IMR-90 (cell line): ENCODE measurements at regions not wholly inside any gene's neighbourhood (a gene's known extent, or its start where the extent isn't known, plus 50 kb on each side); places are given as distances from the start of the nearest gene placed in this dataset.

ENCODE experiments used
- CTCF ChIP-seq: conservative IDR thresholded peaks from 2 replicates; pipeline ENCODE4 v1.5.1; 2012; ENCODE audit warnings: mild to moderate bottlenecking, low read depth, low read length, improper control_type of control experiment
- POLR2A ChIP-seq: IDR thresholded peaks from 2 replicates; pipeline ENCODE4 v1.6.1; 2012; ENCODE audit warnings: mild to moderate bottlenecking, low read depth, low read length
- RAD21 ChIP-seq: IDR thresholded peaks from 2 replicates; pipeline ENCODE4 v1.6.1; 2012; ENCODE audit warnings: low read length, improper control_type of control experiment
- RCOR1 ChIP-seq: IDR thresholded peaks from 2 replicates; pipeline ENCODE4 v1.6.1; 2012; ENCODE audit warnings: mild to moderate bottlenecking, low read length, improper control_type of control experiment; ENCODE audit not compliant: insufficient replicate concordance
- RFX5 ChIP-seq: IDR thresholded peaks from 2 replicates; pipeline ENCODE4 v1.8.0; 2012; ENCODE audit warnings: low read depth, mild to moderate bottlenecking, low read length, moderate library complexity
- USF2 ChIP-seq: fragments of 150-350 bp; IDR thresholded peaks from 2 replicates; pipeline ENCODE4 v1.6.1; 2017; ENCODE audit warnings: mild to moderate bottlenecking, antibody characterized with exemption, low read length, low read depth

- no peak for TF ChIP-seq RAD21
- TF ChIP-seq CTCF: no peak
- no peak for TF ChIP-seq POLR2A
- TF ChIP-seq RFX5: no peak
- no peak for TF ChIP-seq RCOR1
- TF ChIP-seq USF2: no peak
Measured at GRCh38 chr5:175820230-175820629, 51.1 kb upstream of the CPLX2 start.
